Kidney (tissue), 13 donors: ENCODE measurements at regions not wholly inside any gene's neighbourhood (a gene's known extent, or its start where the extent isn't known, plus 50 kb on each side); places are given as distances from the start of the nearest gene placed in this dataset.

Experiments used
- DNase-seq, 5 donors: peaks; one replicate each; pipeline ENCODE4 v3.0.0-alpha.2; 2013 to 2020
- FAIRE-seq: peaks from 2 replicates; lab custom pipeline; 2012; peaks lifted over from hg19 to GRCh38; lab: Jason Lieb, UNC
- H3K27ac ChIP-seq, 2 donors: one replicate each; pipeline ENCODE4 v1.7.0; 2013; ENCODE audit warnings: low read depth in 2 of 2, low read length in 2 of 2, inconsistent platforms in 1 of 2
- H3K27me3 ChIP-seq: one replicate; pipeline ENCODE4 v1.7.1; 2013; ENCODE audit warnings: low read length, inconsistent platforms; ENCODE audit not compliant: control insufficient read depth, insufficient read depth
- H3K36me3 ChIP-seq, 3 donors: one replicate each; pipeline versions ENCODE4 v1.7.0 to v1.7.1; 2013; ENCODE audit warnings: low read length in 3 of 3, control low read depth in 1 of 3, inconsistent platforms in 1 of 3; ENCODE audit not compliant: insufficient read depth in 3 of 3, control insufficient read depth in 2 of 3
- H3K4me1 ChIP-seq, 3 donors: one replicate each; pipeline versions ENCODE4 v1.7.0 to v1.7.1; 2013; ENCODE audit warnings: low read length in 3 of 3, inconsistent platforms in 1 of 3, low read depth in 1 of 3; ENCODE audit not compliant: control insufficient read depth in 2 of 3, insufficient read depth in 2 of 3
- H3K4me3 ChIP-seq, 3 donors: one replicate each; pipeline versions ENCODE4 v1.7.0 to v1.8.1; 2013; ENCODE audit warnings: low read length in 3 of 3, control low read depth in 1 of 3, inconsistent platforms in 1 of 3
- H3K9ac ChIP-seq, 3 donors: one replicate each; pipeline versions ENCODE4 v1.7.0 to v1.7.1; 2013; ENCODE audit warnings: low read length in 3 of 3, control low read depth in 1 of 3, inconsistent platforms in 1 of 3
- H3K9me3 ChIP-seq, 3 donors: one replicate each; pipeline versions ENCODE4 v1.7.0 to v1.7.1; 2013; ENCODE audit warnings: low read length in 3 of 3, control low read depth in 1 of 3, inconsistent platforms in 1 of 3; ENCODE audit not compliant: control insufficient read depth in 2 of 3, insufficient read depth in 1 of 3
- intact Hi-C: fragments of 100-400 bp; cut with DNase I; formaldehyde crosslinking; loops from one replicate; pipeline ENCODE4 v1.11.1; 2022
- TF ChIP-seq, protein P1 (sequence below): IDR thresholded peaks from 3 replicates; pipeline ENCODE4 v1.5.1; 2012; ENCODE audit warnings: mild to moderate bottlenecking, moderate library complexity, borderline replicate concordance; ENCODE audit not compliant: insufficient read depth; ENCODE audit errors: extremely low read depth
- donor health status: control.
- donor health status: control.
- donor health status: control.
- donor health status: control.
- donor health status: control.
- donor health status: DM: yes; HTN: yes; CAD: no.
- donor health status: Normal renal cell carcinoma (clear cell type).

DNA sequence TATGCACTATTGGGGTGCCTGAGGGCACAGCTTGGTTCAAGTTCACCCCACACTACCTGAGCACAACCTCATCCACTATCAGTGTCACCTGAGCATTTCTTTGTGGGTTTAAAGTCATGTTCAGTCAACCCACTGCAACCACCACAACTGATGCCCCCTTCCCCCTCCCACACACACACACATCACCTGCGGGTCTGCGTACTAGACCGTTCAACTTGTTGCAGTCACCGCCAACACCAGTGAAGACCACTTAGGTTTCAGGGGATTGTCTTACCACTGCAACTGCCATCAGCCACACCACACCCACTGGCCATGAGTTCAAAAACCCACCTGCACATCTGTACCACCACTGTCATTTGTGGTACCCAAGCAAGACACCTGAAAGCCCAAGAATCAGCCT, 355.0 kb downstream of the SH3BGRL start:
- TF ChIP-seq, protein P1, sequence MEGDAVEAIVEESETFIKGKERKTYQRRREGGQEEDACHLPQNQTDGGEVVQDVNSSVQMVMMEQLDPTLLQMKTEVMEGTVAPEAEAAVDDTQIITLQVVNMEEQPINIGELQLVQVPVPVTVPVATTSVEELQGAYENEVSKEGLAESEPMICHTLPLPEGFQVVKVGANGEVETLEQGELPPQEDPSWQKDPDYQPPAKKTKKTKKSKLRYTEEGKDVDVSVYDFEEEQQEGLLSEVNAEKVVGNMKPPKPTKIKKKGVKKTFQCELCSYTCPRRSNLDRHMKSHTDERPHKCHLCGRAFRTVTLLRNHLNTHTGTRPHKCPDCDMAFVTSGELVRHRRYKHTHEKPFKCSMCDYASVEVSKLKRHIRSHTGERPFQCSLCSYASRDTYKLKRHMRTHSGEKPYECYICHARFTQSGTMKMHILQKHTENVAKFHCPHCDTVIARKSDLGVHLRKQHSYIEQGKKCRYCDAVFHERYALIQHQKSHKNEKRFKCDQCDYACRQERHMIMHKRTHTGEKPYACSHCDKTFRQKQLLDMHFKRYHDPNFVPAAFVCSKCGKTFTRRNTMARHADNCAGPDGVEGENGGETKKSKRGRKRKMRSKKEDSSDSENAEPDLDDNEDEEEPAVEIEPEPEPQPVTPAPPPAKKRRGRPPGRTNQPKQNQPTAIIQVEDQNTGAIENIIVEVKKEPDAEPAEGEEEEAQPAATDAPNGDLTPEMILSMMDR, result no peak
- Histone ChIP-seq H3K36me3 (no peaks in the 10 kb centered on the region), H3K9me3 (no peaks in the 10 kb centered on the region), H3K4me1 (no peaks in the 10 kb centered on the region), H3K4me3 (no peak overlapping the region), H3K9ac (no peak overlapping the region), H3K27ac (no peak overlapping the region), H3K27me3 (no peaks in the 10 kb centered on the region)
- DNase-seq (no peak), FAIRE-seq (no peak)
- intact Hi-C loops, result no loop called here

DNA sequence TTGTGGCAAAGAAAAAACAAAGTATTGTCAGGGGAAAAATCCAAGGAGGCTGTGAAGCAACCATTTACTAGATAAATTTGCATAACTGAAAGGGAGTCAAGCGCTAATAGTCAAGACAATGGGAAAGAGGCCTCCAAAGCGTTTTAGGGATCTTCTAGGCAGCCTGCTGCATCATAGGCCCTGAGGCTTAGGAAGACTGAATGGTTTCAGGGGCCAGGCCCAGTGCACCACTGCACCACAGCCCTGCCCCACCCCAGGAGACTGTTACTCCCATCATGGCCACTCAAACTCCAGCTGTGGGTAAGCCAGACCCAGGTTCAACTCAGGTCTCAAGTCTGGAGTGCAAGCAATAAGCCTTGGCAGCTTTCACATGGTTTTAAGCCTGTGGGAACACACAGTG, 362.9 kb downstream of the SH3BGRL start:
- no peaks in the 10 kb centered on the region for H3K27me3 ChIP-seq
- H3K9me3 ChIP-seq, result no peaks in the 10 kb centered on the region
- TF ChIP-seq, protein P1, result no peak
- no peak overlapping the region for H3K27ac ChIP-seq
- H3K4me1 ChIP-seq, result no peaks in the 10 kb centered on the region
- FAIRE-seq (no peak), DNase-seq (no peak)
- H3K9ac ChIP-seq, result no peak overlapping the region
- H3K36me3 ChIP-seq, result no peaks in the 10 kb centered on the region
- H3K4me3 ChIP-seq, result no peak overlapping the region
- intact Hi-C loops, result no loop called here

DNA sequence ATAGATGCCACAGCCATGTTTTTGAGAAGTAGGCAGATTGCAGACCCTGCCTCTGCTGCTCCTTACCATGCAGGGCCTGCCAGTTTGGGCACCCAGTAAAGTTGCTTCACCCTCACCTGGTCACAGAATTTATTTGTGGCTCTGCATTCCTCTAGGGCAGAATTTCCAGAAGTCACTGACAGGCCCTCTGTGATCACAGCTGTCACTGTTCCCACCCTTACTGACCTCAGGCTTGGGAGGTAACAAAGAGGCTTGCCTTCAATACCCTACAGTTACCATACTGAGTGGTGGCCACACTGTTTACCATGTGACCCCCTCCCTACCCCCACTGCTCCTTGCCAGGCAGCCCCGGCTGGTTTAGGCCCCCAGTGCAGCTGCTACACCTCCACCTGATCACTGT, 375.1 kb downstream of the SH3BGRL start:
- intact Hi-C loops, result no loop called here
- no peak for FAIRE-seq

More for the DNA sequence above, 375.1 kb downstream of the SH3BGRL start:
- H3K9ac ChIP-seq, result no peak overlapping the region
- no peaks in the 10 kb centered on the region for H3K27me3 ChIP-seq
- no peak overlapping the region for H3K4me3 ChIP-seq
- no peak overlapping the region for H3K27ac ChIP-seq
- no peak for DNase-seq
- H3K36me3 ChIP-seq, result no peaks in the 10 kb centered on the region
- TF ChIP-seq, protein P1, result no peak
- H3K9me3 ChIP-seq, result no peaks in the 10 kb centered on the region
- H3K4me1 ChIP-seq, result no peaks in the 10 kb centered on the region
